ENCODE measurements at regions not wholly inside any gene's neighbourhood (a gene's known extent, or its start where the extent isn't known, plus 50 kb on each side); places are given as distances from the start of the nearest gene placed in this dataset.
"Not testable (repeated sequence)": the region's sequence is repeated elsewhere in the genome, so short reads cannot be mapped to it uniquely, and the experiment has no call there.

DNA sequence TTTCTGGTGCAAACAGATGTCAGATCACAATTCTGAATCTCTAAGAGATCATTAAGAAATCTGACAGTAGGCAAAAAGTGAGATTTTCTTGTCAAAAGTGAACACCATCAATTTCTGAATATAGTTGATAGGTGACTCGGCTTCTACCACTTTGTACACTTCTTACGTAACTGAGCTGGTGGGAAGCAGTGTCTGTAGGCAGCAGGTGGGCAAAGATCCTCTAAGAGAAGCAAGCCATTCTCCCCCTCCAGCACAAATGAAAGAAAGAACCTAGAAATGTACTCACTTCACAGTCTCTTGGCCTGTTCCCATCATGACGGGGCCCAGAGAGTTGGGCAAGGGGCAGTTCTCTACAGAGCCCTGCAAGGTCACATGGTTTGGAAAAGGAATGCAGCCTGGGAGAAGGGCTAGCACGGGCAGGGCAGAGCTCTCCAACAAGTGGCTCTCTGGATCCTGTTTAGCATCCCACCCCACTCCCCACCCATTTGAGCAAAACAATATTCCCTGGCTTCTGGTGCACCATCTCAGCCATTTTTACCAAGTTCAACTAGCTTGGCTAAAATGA lies 412.6 kb downstream of the LTN1 start:
- ChIA-PET CTCF (no interaction called here), POLR2A (ENCODE audit: low non-redundant PET) (no interaction called here)
- intact Hi-C loops (cut with micrococcal nuclease; ENCODE audit: unreplicated experiment) = no loop called here
- Histone ChIP-seq H3K27ac (ENCODE audit: low read depth, low read length, poor library complexity, severe bottlenecking) (no peak overlapping the region), H3K9me3 (ENCODE audit: low read depth, low read length, poor library complexity, severe bottlenecking) (no peaks in the 10 kb centered on the region), H3K36me3 (ENCODE audit: insufficient read depth, low read length, poor library complexity, severe bottlenecking) (no peaks in the 10 kb centered on the region), H3K4me3 (ENCODE audit: low read depth, low read length, poor library complexity, severe bottlenecking) (no peak overlapping the region), H3K4me1 (ENCODE audit: insufficient read depth, low read length, poor library complexity, severe bottlenecking) (no peaks in the 10 kb centered on the region), H3K27me3 (replicated peaks; ENCODE audit: insufficient read depth, low read depth, low read length, poor library complexity) (no peaks in the 10 kb centered on the region)
- DNase-seq (ENCODE audit: low spot score) = no peak
- TF ChIP-seq EZH2 (IDR thresholded peaks at IDR 0.05; ENCODE audit: borderline replicate concordance, low read depth, low read length, poor library complexity, severe bottlenecking) = no peak
- TF ChIP-seq, protein P1, sequence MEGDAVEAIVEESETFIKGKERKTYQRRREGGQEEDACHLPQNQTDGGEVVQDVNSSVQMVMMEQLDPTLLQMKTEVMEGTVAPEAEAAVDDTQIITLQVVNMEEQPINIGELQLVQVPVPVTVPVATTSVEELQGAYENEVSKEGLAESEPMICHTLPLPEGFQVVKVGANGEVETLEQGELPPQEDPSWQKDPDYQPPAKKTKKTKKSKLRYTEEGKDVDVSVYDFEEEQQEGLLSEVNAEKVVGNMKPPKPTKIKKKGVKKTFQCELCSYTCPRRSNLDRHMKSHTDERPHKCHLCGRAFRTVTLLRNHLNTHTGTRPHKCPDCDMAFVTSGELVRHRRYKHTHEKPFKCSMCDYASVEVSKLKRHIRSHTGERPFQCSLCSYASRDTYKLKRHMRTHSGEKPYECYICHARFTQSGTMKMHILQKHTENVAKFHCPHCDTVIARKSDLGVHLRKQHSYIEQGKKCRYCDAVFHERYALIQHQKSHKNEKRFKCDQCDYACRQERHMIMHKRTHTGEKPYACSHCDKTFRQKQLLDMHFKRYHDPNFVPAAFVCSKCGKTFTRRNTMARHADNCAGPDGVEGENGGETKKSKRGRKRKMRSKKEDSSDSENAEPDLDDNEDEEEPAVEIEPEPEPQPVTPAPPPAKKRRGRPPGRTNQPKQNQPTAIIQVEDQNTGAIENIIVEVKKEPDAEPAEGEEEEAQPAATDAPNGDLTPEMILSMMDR (conservative IDR thresholded peaks at IDR 0.05; ENCODE audit: low read depth, low read length) = no peak
- BruUV-seq (replicated peaks) = no TSS peak

DNA sequence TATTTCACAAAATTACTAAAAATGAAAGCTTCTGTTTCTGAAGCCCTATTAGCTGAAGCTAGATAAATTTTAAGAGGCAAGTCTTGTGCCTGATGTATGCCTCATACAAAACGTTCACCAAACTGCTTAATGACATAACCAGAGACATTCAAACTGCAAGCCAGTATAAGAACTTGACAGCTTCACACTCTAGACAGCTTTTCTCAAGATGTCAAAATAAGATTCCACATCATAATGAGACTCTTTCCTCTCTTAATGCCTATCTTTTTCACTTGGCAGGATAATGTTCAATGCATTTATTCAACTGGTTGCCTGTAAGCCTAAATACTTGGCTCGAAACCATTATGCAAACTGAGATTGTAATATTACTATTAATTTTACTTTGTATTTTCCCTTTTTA lies 424.0 kb downstream of the LTN1 start:
- DNase-seq (ENCODE audit: low spot score) = no peak
- POLR2A ChIA-PET (ENCODE audit: low non-redundant PET) = no interaction called here
- Histone ChIP-seq H3K4me3 (ENCODE audit: low read depth, low read length, poor library complexity, severe bottlenecking) (no peak overlapping the region), H3K27ac (ENCODE audit: low read depth, low read length, poor library complexity, severe bottlenecking) (no peak overlapping the region), H3K4me1 (ENCODE audit: insufficient read depth, low read length, poor library complexity, severe bottlenecking) (no peaks in the 10 kb centered on the region), H3K36me3 (ENCODE audit: insufficient read depth, low read length, poor library complexity, severe bottlenecking) (no peaks in the 10 kb centered on the region), H3K9me3 (ENCODE audit: low read depth, low read length, poor library complexity, severe bottlenecking) (peaks cover 3% of the 10 kb centered on the region), H3K27me3 (replicated peaks; ENCODE audit: insufficient read depth, low read depth, low read length, poor library complexity) (no peaks in the 10 kb centered on the region)
- TF ChIP-seq, protein P1 (conservative IDR thresholded peaks at IDR 0.05; ENCODE audit: low read depth, low read length) = no peak
- no peak for TF ChIP-seq EZH2 (IDR thresholded peaks at IDR 0.05; ENCODE audit: borderline replicate concordance, low read depth, low read length, poor library complexity, severe bottlenecking)
- CTCF ChIA-PET = no interaction called here
- intact Hi-C loops (cut with micrococcal nuclease; ENCODE audit: unreplicated experiment) = no loop called here
- no TSS peak for BruUV-seq (replicated peaks)

DNA sequence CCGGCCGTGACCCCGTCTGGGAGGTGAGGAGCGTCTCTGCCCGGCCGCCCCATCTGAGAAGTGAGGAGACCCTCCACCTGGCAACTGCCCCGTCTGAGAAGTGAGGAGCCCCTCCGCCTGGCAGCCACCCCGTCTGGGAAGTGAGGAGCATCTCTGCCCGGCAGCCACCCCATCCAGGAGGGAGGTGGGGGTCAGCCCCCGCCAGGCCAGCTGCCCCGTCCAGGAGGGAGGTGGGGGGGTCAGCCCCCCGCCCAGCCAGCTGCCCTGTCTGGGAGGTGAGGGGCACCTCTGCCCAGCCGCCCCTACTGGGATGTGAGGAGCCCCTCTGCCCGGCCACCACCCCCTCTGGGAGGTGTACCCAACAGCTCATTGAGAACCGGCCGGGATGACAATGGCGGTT lies 428.7 kb downstream of the LTN1 start:
- DNase-seq (ENCODE audit: low spot score); H3K27me3 ChIP-seq (replicated peaks; ENCODE audit: insufficient read depth, low read depth, low read length, poor library complexity); CTCF ChIA-PET; POLR2A ChIA-PET (ENCODE audit: low non-redundant PET); H3K27ac ChIP-seq (ENCODE audit: low read depth, low read length, poor library complexity, severe bottlenecking); intact Hi-C loops (cut with micrococcal nuclease; ENCODE audit: unreplicated experiment); H3K4me1 ChIP-seq (ENCODE audit: insufficient read depth, low read length, poor library complexity, severe bottlenecking); H3K9me3 ChIP-seq (ENCODE audit: low read depth, low read length, poor library complexity, severe bottlenecking); H3K4me3 ChIP-seq (ENCODE audit: low read depth, low read length, poor library complexity, severe bottlenecking); H3K36me3 ChIP-seq (ENCODE audit: insufficient read depth, low read length, poor library complexity, severe bottlenecking); BruUV-seq (replicated peaks): not testable (repeated sequence)

DNA sequence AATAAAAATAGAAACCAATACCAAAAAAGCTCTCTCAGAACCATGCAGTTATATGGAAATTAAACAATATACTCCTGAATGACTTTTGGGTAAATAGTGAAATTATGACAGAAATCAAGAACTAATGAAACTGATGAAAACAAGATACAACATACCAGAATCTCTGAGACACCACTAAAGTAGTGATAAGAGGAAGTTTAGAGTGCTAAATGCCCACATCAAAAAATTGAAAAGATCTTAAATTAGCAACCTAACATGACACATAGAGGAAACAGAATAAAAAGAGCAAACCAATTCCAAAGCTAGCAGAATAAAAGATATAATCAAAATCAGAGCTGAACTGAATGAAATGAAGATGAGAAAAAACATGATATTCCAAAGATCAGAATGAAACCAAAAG lies 430.9 kb downstream of the LTN1 start:
- Histone ChIP-seq H3K9me3 (ENCODE audit: low read depth, low read length, poor library complexity, severe bottlenecking) (peaks cover 3% of the 10 kb centered on the region), H3K4me3 (ENCODE audit: low read depth, low read length, poor library complexity, severe bottlenecking) (no peak overlapping the region), H3K27me3 (replicated peaks; ENCODE audit: insufficient read depth, low read depth, low read length, poor library complexity) (no peaks in the 10 kb centered on the region), H3K27ac (ENCODE audit: low read depth, low read length, poor library complexity, severe bottlenecking) (no peak overlapping the region), H3K36me3 (ENCODE audit: insufficient read depth, low read length, poor library complexity, severe bottlenecking) (no peaks in the 10 kb centered on the region), H3K4me1 (ENCODE audit: insufficient read depth, low read length, poor library complexity, severe bottlenecking) (no peaks in the 10 kb centered on the region)
- POLR2A ChIA-PET (ENCODE audit: low non-redundant PET) = no interaction called here
- CTCF ChIA-PET = no interaction called here
- no peak for TF ChIP-seq EZH2 (IDR thresholded peaks at IDR 0.05; ENCODE audit: borderline replicate concordance, low read depth, low read length, poor library complexity, severe bottlenecking)
- TF ChIP-seq, protein P1 (conservative IDR thresholded peaks at IDR 0.05; ENCODE audit: low read depth, low read length) = no peak
- BruUV-seq (replicated peaks) = no TSS peak
- DNase-seq (ENCODE audit: low spot score) = no peak
- intact Hi-C loops (cut with micrococcal nuclease; ENCODE audit: unreplicated experiment) = no loop called here

Data from A673 (cell line).